ENCODE measurements at regions not wholly inside any gene's neighbourhood (a gene's known extent, or its start where the extent isn't known, plus 50 kb on each side); places are given as distances from the start of the nearest gene placed in this dataset.

DNA sequence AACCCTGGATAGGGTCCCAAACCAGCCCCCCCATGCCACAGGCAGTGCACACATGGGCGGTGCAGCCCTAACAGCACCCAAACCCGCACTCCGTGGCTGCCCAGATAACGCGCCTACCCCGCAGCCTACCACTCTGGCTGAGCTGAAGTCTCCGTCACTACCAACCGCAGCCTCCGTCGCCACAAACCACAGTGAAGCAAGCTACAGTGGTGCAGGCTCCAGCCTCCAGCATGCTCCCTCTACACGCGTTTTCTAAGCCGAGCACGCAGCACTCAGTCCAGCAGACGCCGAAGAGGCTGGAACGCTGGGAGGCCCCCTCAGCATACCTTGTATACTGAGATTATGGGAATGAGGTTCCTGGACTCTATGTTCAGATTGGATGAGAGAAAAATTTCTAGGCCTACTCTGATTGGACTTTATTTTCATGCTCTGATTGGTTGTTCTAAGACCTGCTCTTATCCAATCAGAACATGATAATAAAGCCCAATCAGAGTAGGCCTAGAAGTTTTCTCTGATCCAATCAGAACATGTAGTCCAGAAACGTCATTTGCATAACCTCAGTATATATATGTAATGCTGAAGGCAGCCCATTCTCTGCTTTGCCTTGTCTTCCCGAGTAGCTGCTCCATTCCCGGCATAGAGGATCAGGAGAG is 56.7 kb upstream of the C1QTNF9B start:
- TF ChIP-seq CTCF (IDR thresholded peaks at IDR 0.05; ENCODE audit: low read depth, low read length, missing input control) (no peak), GABPA (IDR thresholded peaks at IDR 0.05 in 1 of 2, conservative IDR thresholded peaks at IDR 0.05 in 1 of 2) (no peak), TAF1 (conservative IDR thresholded peaks at IDR 0.05) (no peak), EGR1 (IDR thresholded peaks at IDR 0.05; ENCODE audit: low read depth in 2 of 2) (no peak), HNF4G (IDR thresholded peaks at IDR 0.05) (no peak), RAD21 (IDR thresholded peaks at IDR 0.05) (no peak), YY1 (IDR thresholded peaks at IDR 0.05) (no peak)
- TF ChIP-seq, protein P1, sequence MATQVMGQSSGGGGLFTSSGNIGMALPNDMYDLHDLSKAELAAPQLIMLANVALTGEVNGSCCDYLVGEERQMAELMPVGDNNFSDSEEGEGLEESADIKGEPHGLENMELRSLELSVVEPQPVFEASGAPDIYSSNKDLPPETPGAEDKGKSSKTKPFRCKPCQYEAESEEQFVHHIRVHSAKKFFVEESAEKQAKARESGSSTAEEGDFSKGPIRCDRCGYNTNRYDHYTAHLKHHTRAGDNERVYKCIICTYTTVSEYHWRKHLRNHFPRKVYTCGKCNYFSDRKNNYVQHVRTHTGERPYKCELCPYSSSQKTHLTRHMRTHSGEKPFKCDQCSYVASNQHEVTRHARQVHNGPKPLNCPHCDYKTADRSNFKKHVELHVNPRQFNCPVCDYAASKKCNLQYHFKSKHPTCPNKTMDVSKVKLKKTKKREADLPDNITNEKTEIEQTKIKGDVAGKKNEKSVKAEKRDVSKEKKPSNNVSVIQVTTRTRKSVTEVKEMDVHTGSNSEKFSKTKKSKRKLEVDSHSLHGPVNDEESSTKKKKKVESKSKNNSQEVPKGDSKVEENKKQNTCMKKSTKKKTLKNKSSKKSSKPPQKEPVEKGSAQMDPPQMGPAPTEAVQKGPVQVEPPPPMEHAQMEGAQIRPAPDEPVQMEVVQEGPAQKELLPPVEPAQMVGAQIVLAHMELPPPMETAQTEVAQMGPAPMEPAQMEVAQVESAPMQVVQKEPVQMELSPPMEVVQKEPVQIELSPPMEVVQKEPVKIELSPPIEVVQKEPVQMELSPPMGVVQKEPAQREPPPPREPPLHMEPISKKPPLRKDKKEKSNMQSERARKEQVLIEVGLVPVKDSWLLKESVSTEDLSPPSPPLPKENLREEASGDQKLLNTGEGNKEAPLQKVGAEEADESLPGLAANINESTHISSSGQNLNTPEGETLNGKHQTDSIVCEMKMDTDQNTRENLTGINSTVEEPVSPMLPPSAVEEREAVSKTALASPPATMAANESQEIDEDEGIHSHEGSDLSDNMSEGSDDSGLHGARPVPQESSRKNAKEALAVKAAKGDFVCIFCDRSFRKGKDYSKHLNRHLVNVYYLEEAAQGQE (IDR thresholded peaks at IDR 0.05), result no peak
